ENCODE measurements at regions not wholly inside any gene's neighbourhood (a gene's known extent, or its start where the extent isn't known, plus 50 kb on each side); places are given as distances from the start of the nearest gene placed in this dataset.

GRCh38 chr5:61981886-61982285, 324.1 kb upstream of the KIF2A start:
- WGBS = 70% methylated on average over 6 of the region's 6 CpGs
- H3K36me3 ChIP-seq (ENCODE audit: control insufficient read depth in 4 of 4, insufficient read depth in 3 of 4, low read depth in 1 of 4, low read length in 3 of 4) = no peaks in the 10 kb centered on the region
- H3K9ac ChIP-seq (ENCODE audit: low read depth in 1 of 2, low read length in 2 of 2) = no peak overlapping the region
- no peak overlapping the region for H3K27ac ChIP-seq (ENCODE audit: low read depth in 1 of 2, low read length in 2 of 2)
- H3K9me3 ChIP-seq (ENCODE audit: control insufficient read depth in 4 of 4, low read length in 3 of 4) = peaks cover 1 to 11% (median 2%) of the 10 kb centered on the region in 4 donors
- no peak for DNase-seq (ENCODE audit: low spot score)
- no peak overlapping the region for H3K4me3 ChIP-seq (ENCODE audit: low read depth in 1 of 3, low read length in 3 of 3)
- no peaks in the 10 kb centered on the region for H3K4me1 ChIP-seq (ENCODE audit: control insufficient read depth in 4 of 4, insufficient read depth in 4 of 4, low read length in 3 of 4)
- TF ChIP-seq EGR1 (IDR thresholded peaks at IDR 0.05; ENCODE audit: low read depth in 2 of 2) = no peak
- no peak for TF ChIP-seq GABPA (IDR thresholded peaks at IDR 0.05 in 1 of 2, conservative IDR thresholded peaks at IDR 0.05 in 1 of 2)
- TF ChIP-seq HNF4G (IDR thresholded peaks at IDR 0.05) = no peak
- TF ChIP-seq HNF4A (conservative IDR thresholded peaks at IDR 0.05) = no peak
- no peak for TF ChIP-seq RXRA (IDR thresholded peaks at IDR 0.05)
- no peak for TF ChIP-seq FOXA1 (IDR thresholded peaks at IDR 0.05)
- no peak for TF ChIP-seq REST (IDR thresholded peaks at IDR 0.05)
- TF ChIP-seq SP1 (IDR thresholded peaks at IDR 0.05) = no peak
- TF ChIP-seq JUND (IDR thresholded peaks at IDR 0.05) = no peak
- TF ChIP-seq FOXA2 (IDR thresholded peaks at IDR 0.05) = no peak
- no peak for TF ChIP-seq CTCF (IDR thresholded peaks at IDR 0.05; ENCODE audit: low read depth, low read length, missing input control)
- TF ChIP-seq RAD21 (IDR thresholded peaks at IDR 0.05) = no peak
- no peak for TF ChIP-seq MAX (IDR thresholded peaks at IDR 0.05)
- TF ChIP-seq NR2F2 (IDR thresholded peaks at IDR 0.05) = no peak
- TF ChIP-seq YY1 (IDR thresholded peaks at IDR 0.05) = no peak
- H3K27me3 ChIP-seq (ENCODE audit: control insufficient read depth in 4 of 4, insufficient read depth in 4 of 4, low read length in 3 of 4) = no peaks in the 10 kb centered on the region

- Histone ChIP-seq H3K36me3 (ENCODE audit: control insufficient read depth in 4 of 4, insufficient read depth in 3 of 4, low read depth in 1 of 4, low read length in 3 of 4) (no peaks in the 10 kb centered on the region), H3K27ac (ENCODE audit: low read depth in 1 of 2, low read length in 2 of 2) (no peak overlapping the region), H3K27me3 (ENCODE audit: control insufficient read depth in 4 of 4, insufficient read depth in 4 of 4, low read length in 3 of 4) (peaks cover 0 to 5% (median 1%) of the 10 kb centered on the region in 4 donors), H3K4me1 (ENCODE audit: control insufficient read depth in 4 of 4, insufficient read depth in 4 of 4, low read length in 3 of 4) (no peaks in the 10 kb centered on the region), H3K4me3 (ENCODE audit: low read depth in 1 of 3, low read length in 3 of 3) (no peak overlapping the region), H3K9me3 (ENCODE audit: control insufficient read depth in 4 of 4, low read length in 3 of 4) (peaks cover 5 to 7% (median 6%) of the 10 kb centered on the region in 4 donors), H3K9ac (ENCODE audit: low read depth in 1 of 2, low read length in 2 of 2) (no peak overlapping the region)
- no peak for DNase-seq (ENCODE audit: low spot score)
- 47% methylated on average over 4 of the region's 4 CpGs for WGBS
- TF ChIP-seq FOXA2 (IDR thresholded peaks at IDR 0.05) (no peak), TAF1 (conservative IDR thresholded peaks at IDR 0.05) (no peak)
These were observed 314.6 kb upstream of the KIF2A start for GRCh38 chr5:61991430-61991829.
